ENCODE measurements at regions not wholly inside any gene's neighbourhood (a gene's known extent, or its start where the extent isn't known, plus 50 kb on each side); places are given as distances from the start of the nearest gene placed in this dataset.

DNA sequence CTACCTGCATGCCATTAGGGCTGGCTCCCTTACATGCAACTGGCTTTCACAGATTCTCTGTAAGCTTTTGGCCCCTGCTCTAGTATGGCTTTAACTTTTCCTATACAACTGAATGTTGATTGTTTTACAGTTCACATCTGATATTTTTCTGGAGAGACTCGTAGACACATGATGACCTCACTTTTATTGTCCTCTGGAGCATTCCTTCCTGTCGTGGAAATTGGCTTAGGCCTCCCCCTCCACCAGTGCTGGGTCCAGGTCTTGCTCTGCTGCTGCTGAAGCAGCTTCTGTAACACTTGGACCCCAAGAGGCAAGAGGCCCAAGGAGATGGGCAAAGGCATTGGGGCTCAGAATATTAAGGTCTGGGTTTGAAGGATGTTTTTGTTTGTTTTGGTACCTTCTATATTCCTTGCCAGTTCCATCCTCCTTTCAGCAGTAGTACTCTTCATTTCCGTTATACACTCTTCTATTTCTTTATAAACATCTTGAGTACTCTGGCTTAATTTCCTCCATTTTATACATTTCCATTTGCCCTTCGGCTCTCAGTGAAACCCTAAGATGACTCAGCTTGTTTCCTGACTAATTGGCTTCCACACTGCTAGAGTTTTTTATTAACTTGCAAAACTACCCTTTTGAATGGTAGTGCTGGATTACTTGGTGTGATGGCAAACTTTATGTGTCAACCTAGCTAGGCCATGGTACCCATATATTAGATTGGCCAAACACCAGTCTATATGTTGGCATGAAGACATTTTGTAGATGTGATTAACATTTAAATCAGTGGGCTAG is 219.8 kb downstream of the CDCA7 start:
- Mint-ChIP-seq H3K36me3 (ENCODE audit: insufficient read depth in 1 of 3, low read depth in 3 of 3) (peaks cover 3 to 16% (median 5%) of the 10 kb centered on the region in 3 experiments; a peak in 4 of 7 replicates), H3K4me3 (no peak overlapping the region), H3K4me1 (peaks cover 22 to 37% of the 10 kb centered on the region in 2 experiments), H3K27ac (no peak overlapping the region), H3K27me3 (ENCODE audit: low read depth) (no peaks in the 10 kb centered on the region), H3K9me3 (peaks cover 2 to 9% of the 10 kb centered on the region in 2 experiments; a peak in 3 of 5 replicates)
- H2BK120ac ChIP-seq (ENCODE audit: low read depth, low read length, poor library complexity, severe bottlenecking), result no peak overlapping the region
- no peak overlapping the region for H2BK20ac ChIP-seq (ENCODE audit: low read depth, low read length, poor library complexity, severe bottlenecking)
- H2AFZ ChIP-seq (ENCODE audit: low read length), result no peak overlapping the region
- H3K18ac ChIP-seq (ENCODE audit: insufficient read length, low read depth, low read length), result no peak overlapping the region
- H2BK5ac ChIP-seq (ENCODE audit: insufficient read length, low read length), result no peak overlapping the region
- H3K4me2 ChIP-seq (ENCODE audit: insufficient read depth, insufficient read length, low read length), result no peak overlapping the region
- H3K56ac ChIP-seq (ENCODE audit: insufficient read length, low read depth, low read length), result no peak overlapping the region
- no CpG with 5 or more reads among the region's 4 CpGs for WGBS (ENCODE audit: extremely low coverage, insufficient read length, low lambda C conversion rate)
- H2BK12ac ChIP-seq (ENCODE audit: insufficient read length, low read depth, low read length), result no peak overlapping the region
- H4K91ac ChIP-seq (ENCODE audit: insufficient read length, low read depth, low read length), result no peak overlapping the region
- H3K4ac ChIP-seq (ENCODE audit: low read depth, low read length), result no peak overlapping the region
- no peak overlapping the region for H3T11ph ChIP-seq (ENCODE audit: low read length)
- H3K79me1 ChIP-seq (ENCODE audit: insufficient read depth, low read depth, low read length, poor library complexity, severe bottlenecking), result no peaks in the 10 kb centered on the region
- H4K5ac ChIP-seq (ENCODE audit: insufficient read length, low read depth, low read length), result no peak overlapping the region
- H2AK5ac ChIP-seq (ENCODE audit: insufficient read length, low read length), result no peak overlapping the region
- H3K79me2 ChIP-seq (ENCODE audit: insufficient read depth, low read length), result no peaks in the 10 kb centered on the region; the same call in 1 of the 2 replicates
- TF ChIP-seq, protein P1, sequence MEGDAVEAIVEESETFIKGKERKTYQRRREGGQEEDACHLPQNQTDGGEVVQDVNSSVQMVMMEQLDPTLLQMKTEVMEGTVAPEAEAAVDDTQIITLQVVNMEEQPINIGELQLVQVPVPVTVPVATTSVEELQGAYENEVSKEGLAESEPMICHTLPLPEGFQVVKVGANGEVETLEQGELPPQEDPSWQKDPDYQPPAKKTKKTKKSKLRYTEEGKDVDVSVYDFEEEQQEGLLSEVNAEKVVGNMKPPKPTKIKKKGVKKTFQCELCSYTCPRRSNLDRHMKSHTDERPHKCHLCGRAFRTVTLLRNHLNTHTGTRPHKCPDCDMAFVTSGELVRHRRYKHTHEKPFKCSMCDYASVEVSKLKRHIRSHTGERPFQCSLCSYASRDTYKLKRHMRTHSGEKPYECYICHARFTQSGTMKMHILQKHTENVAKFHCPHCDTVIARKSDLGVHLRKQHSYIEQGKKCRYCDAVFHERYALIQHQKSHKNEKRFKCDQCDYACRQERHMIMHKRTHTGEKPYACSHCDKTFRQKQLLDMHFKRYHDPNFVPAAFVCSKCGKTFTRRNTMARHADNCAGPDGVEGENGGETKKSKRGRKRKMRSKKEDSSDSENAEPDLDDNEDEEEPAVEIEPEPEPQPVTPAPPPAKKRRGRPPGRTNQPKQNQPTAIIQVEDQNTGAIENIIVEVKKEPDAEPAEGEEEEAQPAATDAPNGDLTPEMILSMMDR (conservative IDR thresholded peaks at IDR 0.05), result no peak
- no peaks in the 10 kb centered on the region for H3K9me3 ChIP-seq (ENCODE audit: control insufficient read depth, low read depth, low read length)
- no peak for DNase-seq
- no peak overlapping the region for H3K27ac ChIP-seq (ENCODE audit: insufficient read length, low read depth, low read length)
- no peak overlapping the region for H4K8ac ChIP-seq (replicated peaks; ENCODE audit: insufficient read length, low read depth, low read length)
- no peak overlapping the region for H2BK15ac ChIP-seq (ENCODE audit: low read depth, low read length)
- H4K20me1 ChIP-seq (ENCODE audit: control insufficient read depth, insufficient read depth, insufficient read length), result no peaks in the 10 kb centered on the region
- peaks cover 2% of the 10 kb centered on the region; the same call in 1 of the 2 replicates for H3K4me1 ChIP-seq (ENCODE audit: insufficient read depth, low read length)
- no peak overlapping the region for H3K14ac ChIP-seq (ENCODE audit: insufficient read depth, low read length)
- no peaks in the 10 kb centered on the region for H3K27me3 ChIP-seq (ENCODE audit: insufficient read depth, low read length)
- no peak overlapping the region for H3K23ac ChIP-seq (ENCODE audit: insufficient read length, low read depth, low read length)
- no peak overlapping the region for H3K9ac ChIP-seq (ENCODE audit: extremely low read depth, insufficient read length, low read length)
- H3K23me2 ChIP-seq (ENCODE audit: insufficient read length, low read depth, low read length, poor library complexity, severe bottlenecking), result no peaks in the 10 kb centered on the region
